ENCODE measurements at regions not wholly inside any gene's neighbourhood (a gene's known extent, or its start where the extent isn't known, plus 50 kb on each side); places are given as distances from the start of the nearest gene placed in this dataset.
"Not testable (repeated sequence)": the region's sequence is repeated elsewhere in the genome, so short reads cannot be mapped to it uniquely, and the experiment has no call there.

- intact Hi-C loops (cut with DNase I): no loop called here
- TF ChIP-seq CTCF (IDR thresholded peaks at IDR 0.05): no peak
- Histone ChIP-seq H3K4me3 (no peak overlapping the region), H3K36me3 (no peaks in the 10 kb centered on the region), H3K27ac (no peak overlapping the region), H3K27me3 (no peaks in the 10 kb centered on the region), H3K9me3 (no peaks in the 10 kb centered on the region), H3K4me1 (no peaks in the 10 kb centered on the region)
- DNase-seq (no peak), ATAC-seq (no peak)
These were observed 352.1 kb upstream of the IZUMO3 start for GRCh38 chr9:24897826-24898225.

- Histone ChIP-seq H3K9me3 (no peaks in the 10 kb centered on the region), H3K4me3 (no peak overlapping the region), H3K27me3 (no peaks in the 10 kb centered on the region), H3K36me3 (no peaks in the 10 kb centered on the region), H3K4me1 (no peaks in the 10 kb centered on the region), H3K27ac (no peak overlapping the region)
- TF ChIP-seq CTCF (IDR thresholded peaks at IDR 0.05): no peak
- ATAC-seq (no peak), DNase-seq (no peak)
- intact Hi-C loops (cut with DNase I): no loop called here
These were observed 335.7 kb upstream of the IZUMO3 start for GRCh38 chr9:24881361-24881760.

GRCh38 chr9:24879591-24879990 is 333.9 kb upstream of the IZUMO3 start:
- ATAC-seq (no peak), DNase-seq (no peak)
- no peaks in the 10 kb centered on the region for H3K9me3 ChIP-seq
- H3K27ac ChIP-seq: no peak overlapping the region
- intact Hi-C loops (cut with DNase I): no loop called here
- no peak overlapping the region for H3K4me3 ChIP-seq
- no peaks in the 10 kb centered on the region for H3K36me3 ChIP-seq
- H3K27me3 ChIP-seq: no peaks in the 10 kb centered on the region
- no peak for TF ChIP-seq CTCF (IDR thresholded peaks at IDR 0.05)
- no peaks in the 10 kb centered on the region for H3K4me1 ChIP-seq

GRCh38 chr9:24856601-24857000 is 310.9 kb upstream of the IZUMO3 start:
- H3K9me3 ChIP-seq; H3K27me3 ChIP-seq; intact Hi-C loops (cut with DNase I); ATAC-seq; H3K4me3 ChIP-seq; H3K4me1 ChIP-seq; H3K36me3 ChIP-seq; DNase-seq; H3K27ac ChIP-seq: not testable (repeated sequence)

- DNase-seq: no peak
- no peaks in the 10 kb centered on the region for H3K27me3 ChIP-seq
These were observed 300.7 kb upstream of the IZUMO3 start for GRCh38 chr9:24846248-24846912.

GRCh38 chr9:24844217-24844616 is 298.5 kb upstream of the IZUMO3 start:
- no peak for TF ChIP-seq CTCF (IDR thresholded peaks at IDR 0.05)
- intact Hi-C loops (cut with DNase I): no loop called here
- H3K27me3 ChIP-seq: no peaks in the 10 kb centered on the region
- no peaks in the 10 kb centered on the region for H3K9me3 ChIP-seq
- DNase-seq: no peak
- no peak overlapping the region for H3K27ac ChIP-seq
- no peaks in the 10 kb centered on the region for H3K36me3 ChIP-seq
- ATAC-seq: no peak
- H3K4me3 ChIP-seq: no peak overlapping the region
- no peaks in the 10 kb centered on the region for H3K4me1 ChIP-seq

More at GRCh38 chr9:24846248-24846912, 300.7 kb upstream of the IZUMO3 start:
- intact Hi-C loops (cut with DNase I): no loop called here
- Histone ChIP-seq H3K4me3 (no peak overlapping the region), H3K4me1 (no peaks in the 10 kb centered on the region), H3K27ac (no peak overlapping the region), H3K9me3 (no peaks in the 10 kb centered on the region), H3K36me3 (no peaks in the 10 kb centered on the region)
- no peak for TF ChIP-seq CTCF (IDR thresholded peaks at IDR 0.05)
- ATAC-seq: no peak

Measured in upper lobe of right lung (tissue), 1 donor.